Thyroid gland (tissue), 4 donors: ENCODE measurements at regions not wholly inside any gene's neighbourhood (a gene's known extent, or its start where the extent isn't known, plus 50 kb on each side); places are given as distances from the start of the nearest gene placed in this dataset.

Source experiments
- DNase-seq, 2 donors: peaks; one replicate each; pipeline ENCODE4 v3.0.0-alpha.2; 2019
- H3K27ac ChIP-seq, 3 donors: fragments of 200-600 bp; sonication (generic); 1 replicate in 2 of 3; 2 replicates in 1 of 3; pipeline ENCODE4 v1.5.1; 2016 to 2019; ENCODE audit warnings: mild to moderate bottlenecking in 1 of 3, moderate library complexity in 1 of 3
- H3K27me3 ChIP-seq: fragments of 200-600 bp; sonication (generic); one replicate; pipeline ENCODE4 v1.5.1; 2019
- H3K36me3 ChIP-seq, 2 donors: fragments of 200-600 bp; sonication (generic); one replicate each; pipeline ENCODE4 v1.5.1; 2016 to 2019
- H3K4me1 ChIP-seq, 2 donors: fragments of 200-600 bp; sonication (generic); one replicate each; pipeline ENCODE4 v1.5.1; 2017 to 2019
- H3K4me3 ChIP-seq, 3 donors: fragments of 200-600 bp; sonication (generic); replicated peaks in 1 of 3; 1 replicate in 2 of 3; 2 replicates in 1 of 3; pipeline ENCODE4 v1.5.1; 2016; ENCODE audit warnings: mild to moderate bottlenecking in 1 of 3
- H3K9me3 ChIP-seq: fragments of 200-600 bp; sonication (generic); one replicate; pipeline ENCODE4 v1.5.1; 2017
- POLR2A ChIP-seq, 2 donors: fragments of 450-650 bp; IDR thresholded peaks; one replicate each; pipeline ENCODE4 v1.6.1; 2017; ENCODE audit warnings: antibody characterized with exemption in 2 of 2, mild to moderate bottlenecking in 2 of 2, moderate library complexity in 1 of 2
- WGBS, 2 donors: methylation state at CpG; one replicate each; pipeline ENCODE4 v1.1.5; 2017; 5-methylcytosine and 5-hydroxymethylcytosine counted together
- intact Hi-C: fragments of 100-400 bp; cut with DNase I; formaldehyde crosslinking; loops from one replicate; pipeline ENCODE4 v1.15.1; 2023
- TF ChIP-seq, protein P1 (sequence below), 6 experiments: fragments of 200-600 bp in 3 of 6; fragments of 450-650 bp in 3 of 6; sonication (generic) in 3 of 6; IDR thresholded peaks; one replicate each; pipeline ENCODE4 v1.5.1; 2016 to 2019; ENCODE audit warnings: antibody characterized with exemption in 6 of 6, mild to moderate bottlenecking in 2 of 6, inconsistent platforms in 1 of 6, moderate library complexity in 1 of 6

DNA sequence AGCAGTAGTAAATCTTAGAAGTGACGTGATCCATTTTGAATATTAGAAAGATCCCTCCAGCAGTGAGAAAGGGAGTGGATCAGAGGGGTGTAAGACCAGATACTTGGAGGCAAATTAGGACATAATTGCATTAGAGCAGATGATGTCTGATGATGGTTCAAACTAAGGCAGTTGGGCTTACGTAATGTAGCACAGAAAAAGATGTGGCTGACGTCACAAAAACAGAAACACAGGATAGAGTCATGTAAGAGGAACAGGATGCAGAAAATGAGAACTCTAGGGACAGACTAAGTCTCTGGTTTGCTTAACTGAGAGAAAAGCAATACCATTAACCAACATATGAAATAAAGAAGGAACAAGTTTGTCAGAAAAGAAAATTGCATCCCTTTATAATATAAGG is 392.5 kb upstream of the DACH1 start:
- H3K36me3 ChIP-seq = no peaks in the 10 kb centered on the region
- no peaks in the 10 kb centered on the region for H3K27me3 ChIP-seq
- H3K27ac ChIP-seq = no peak overlapping the region
- DNase-seq = no peak
- 56% methylated on average over 3 of the region's 3 CpGs for WGBS, 2 donors
- H3K9me3 ChIP-seq = no peaks in the 10 kb centered on the region
- intact Hi-C loops = no loop called here
- TF ChIP-seq, protein P1, sequence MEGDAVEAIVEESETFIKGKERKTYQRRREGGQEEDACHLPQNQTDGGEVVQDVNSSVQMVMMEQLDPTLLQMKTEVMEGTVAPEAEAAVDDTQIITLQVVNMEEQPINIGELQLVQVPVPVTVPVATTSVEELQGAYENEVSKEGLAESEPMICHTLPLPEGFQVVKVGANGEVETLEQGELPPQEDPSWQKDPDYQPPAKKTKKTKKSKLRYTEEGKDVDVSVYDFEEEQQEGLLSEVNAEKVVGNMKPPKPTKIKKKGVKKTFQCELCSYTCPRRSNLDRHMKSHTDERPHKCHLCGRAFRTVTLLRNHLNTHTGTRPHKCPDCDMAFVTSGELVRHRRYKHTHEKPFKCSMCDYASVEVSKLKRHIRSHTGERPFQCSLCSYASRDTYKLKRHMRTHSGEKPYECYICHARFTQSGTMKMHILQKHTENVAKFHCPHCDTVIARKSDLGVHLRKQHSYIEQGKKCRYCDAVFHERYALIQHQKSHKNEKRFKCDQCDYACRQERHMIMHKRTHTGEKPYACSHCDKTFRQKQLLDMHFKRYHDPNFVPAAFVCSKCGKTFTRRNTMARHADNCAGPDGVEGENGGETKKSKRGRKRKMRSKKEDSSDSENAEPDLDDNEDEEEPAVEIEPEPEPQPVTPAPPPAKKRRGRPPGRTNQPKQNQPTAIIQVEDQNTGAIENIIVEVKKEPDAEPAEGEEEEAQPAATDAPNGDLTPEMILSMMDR (IDR thresholded peaks at IDR 0.05) = no peak
- no peak for TF ChIP-seq POLR2A (IDR thresholded peaks at IDR 0.05)
- no peak overlapping the region for H3K4me3 ChIP-seq
- no peaks in the 10 kb centered on the region for H3K4me1 ChIP-seq

DNA sequence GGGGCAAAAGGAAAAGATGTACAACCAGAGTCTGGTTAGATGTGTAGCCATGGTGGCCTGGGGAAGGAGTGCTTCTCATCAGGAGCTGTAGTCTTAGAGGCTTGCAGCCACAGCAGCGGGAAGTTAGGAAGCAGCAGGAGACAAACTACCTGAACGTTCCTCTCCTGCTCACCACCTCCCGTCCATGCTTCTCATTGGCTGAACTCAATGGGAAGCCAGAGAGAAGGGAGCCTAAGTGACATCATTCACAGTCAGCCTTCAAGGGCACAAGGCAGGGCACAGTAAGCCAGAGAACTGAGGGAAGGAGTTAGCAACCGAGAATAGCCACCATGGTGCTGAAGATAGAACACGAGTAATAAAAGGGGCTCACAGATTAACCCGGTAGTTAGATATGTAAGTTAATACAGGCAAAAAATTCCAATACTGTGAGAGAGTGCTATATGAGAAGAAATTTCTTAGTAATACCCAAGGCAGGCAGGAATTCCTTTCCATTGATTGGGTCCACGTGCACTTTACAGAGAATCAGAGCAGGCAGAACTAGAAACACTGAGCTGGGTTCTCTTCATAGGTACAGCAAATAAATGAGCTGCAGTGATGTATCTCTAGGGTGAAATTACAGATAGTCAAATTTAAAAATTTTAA is 391.5 kb upstream of the DACH1 start:
- no peak for DNase-seq
- intact Hi-C loops = no loop called here
- Histone ChIP-seq H3K36me3 (no peaks in the 10 kb centered on the region), H3K27ac (no peak overlapping the region), H3K4me3 (no peak overlapping the region), H3K4me1 (no peaks in the 10 kb centered on the region), H3K9me3 (no peaks in the 10 kb centered on the region), H3K27me3 (no peaks in the 10 kb centered on the region)
- WGBS, 2 donors = 74% methylated on average over 7 of the region's 7 CpGs
- TF ChIP-seq POLR2A (IDR thresholded peaks at IDR 0.05) = no peak
- TF ChIP-seq, protein P1 (IDR thresholded peaks at IDR 0.05) = no peak

DNA sequence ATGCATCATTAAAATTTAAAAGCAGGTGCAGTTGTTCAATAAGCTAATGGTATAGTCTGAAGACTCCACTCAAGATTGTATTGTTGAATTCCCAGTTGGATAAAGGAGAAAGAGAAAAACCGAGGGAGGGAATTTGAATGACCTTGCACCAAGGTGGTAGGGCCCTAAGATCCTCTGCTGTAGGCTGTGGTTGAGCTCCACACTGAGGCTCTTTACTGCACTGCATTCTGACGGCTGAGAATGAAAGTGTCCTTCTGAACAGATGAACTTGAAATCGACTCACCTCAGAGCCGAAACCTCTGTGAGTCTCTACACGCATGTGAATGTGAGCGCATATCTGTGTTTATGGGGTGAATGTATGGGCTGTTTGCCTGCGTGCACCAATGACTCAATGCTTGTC is 388.9 kb upstream of the DACH1 start:
- no peaks in the 10 kb centered on the region for H3K27me3 ChIP-seq
- no peaks in the 10 kb centered on the region for H3K4me1 ChIP-seq
- no peak overlapping the region for H3K27ac ChIP-seq
- intact Hi-C loops = no loop called here
- DNase-seq = peak; percentile 40 to 53
- no peaks in the 10 kb centered on the region for H3K9me3 ChIP-seq
- TF ChIP-seq, protein P1 (IDR thresholded peaks at IDR 0.05) = peak in 5 of 6 experiments; percentile 20 to 76 (median 71)
- TF ChIP-seq POLR2A (IDR thresholded peaks at IDR 0.05) = no peak
- H3K36me3 ChIP-seq = no peaks in the 10 kb centered on the region
- whole genome bisulfite sequencing, 2 donors = 37 to 44% methylated on average over 7 of the region's 7 CpGs
- H3K4me3 ChIP-seq = no peak overlapping the region

DNA sequence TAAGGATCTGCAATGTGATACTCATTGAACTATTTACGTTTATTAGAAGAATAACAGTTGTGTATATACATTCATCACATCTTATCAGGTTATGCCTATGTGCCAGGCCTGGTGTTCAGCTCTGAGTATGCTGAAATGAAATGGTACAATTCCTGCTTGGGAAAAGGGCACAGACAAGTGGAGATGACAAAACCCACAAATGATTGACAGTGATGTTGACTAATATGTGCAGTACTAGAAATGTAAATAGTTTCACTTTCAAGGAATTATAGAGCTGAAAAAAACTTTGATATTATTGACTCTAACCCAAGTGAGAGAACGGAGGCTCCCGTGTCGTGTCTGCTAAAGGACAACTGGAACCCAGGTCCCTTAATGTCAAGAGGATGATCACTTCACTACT is 386.8 kb upstream of the DACH1 start:
- WGBS, 2 donors = 89 to 92% methylated on average over 4 of the region's 4 CpGs
- Histone ChIP-seq H3K9me3 (no peaks in the 10 kb centered on the region), H3K36me3 (no peaks in the 10 kb centered on the region), H3K4me1 (no peaks in the 10 kb centered on the region), H3K4me3 (no peak overlapping the region), H3K27ac (no peak overlapping the region), H3K27me3 (no peaks in the 10 kb centered on the region)
- DNase-seq = no peak
- intact Hi-C loops = no loop called here
- no peak for TF ChIP-seq POLR2A (IDR thresholded peaks at IDR 0.05)
- TF ChIP-seq, protein P1 (IDR thresholded peaks at IDR 0.05) = no peak

DNA sequence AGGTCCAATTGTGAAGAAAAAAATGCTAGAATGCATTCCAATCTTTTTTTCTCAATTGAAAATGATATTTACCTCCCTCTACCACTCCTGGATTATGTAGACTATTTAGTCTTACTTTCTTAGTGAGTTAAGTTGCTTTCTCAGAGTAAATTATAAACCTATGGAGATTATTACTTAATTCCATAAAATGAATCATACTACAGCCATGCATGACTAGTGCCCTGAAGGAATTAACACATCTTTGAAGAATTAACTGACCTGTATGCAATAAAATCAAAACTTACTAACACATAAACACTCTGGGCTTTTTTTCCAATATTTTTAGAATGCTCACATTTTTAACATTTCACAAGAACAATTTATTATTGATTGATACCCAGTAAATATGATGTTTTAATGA is 379.4 kb upstream of the DACH1 start:
- no peaks in the 10 kb centered on the region for H3K36me3 ChIP-seq
- TF ChIP-seq POLR2A (IDR thresholded peaks at IDR 0.05) = no peak
- TF ChIP-seq, protein P1 (IDR thresholded peaks at IDR 0.05) = no peak
- no peak overlapping the region for H3K4me3 ChIP-seq
- H3K4me1 ChIP-seq = no peaks in the 10 kb centered on the region
- H3K9me3 ChIP-seq = no peaks in the 10 kb centered on the region
- intact Hi-C loops = no loop called here
- H3K27me3 ChIP-seq = no peaks in the 10 kb centered on the region
- no peak overlapping the region for H3K27ac ChIP-seq
- no peak for DNase-seq
